ENCODE measurements at regions not wholly inside any gene's neighbourhood (a gene's known extent, or its start where the extent isn't known, plus 50 kb on each side); places are given as distances from the start of the nearest gene placed in this dataset.

DNA sequence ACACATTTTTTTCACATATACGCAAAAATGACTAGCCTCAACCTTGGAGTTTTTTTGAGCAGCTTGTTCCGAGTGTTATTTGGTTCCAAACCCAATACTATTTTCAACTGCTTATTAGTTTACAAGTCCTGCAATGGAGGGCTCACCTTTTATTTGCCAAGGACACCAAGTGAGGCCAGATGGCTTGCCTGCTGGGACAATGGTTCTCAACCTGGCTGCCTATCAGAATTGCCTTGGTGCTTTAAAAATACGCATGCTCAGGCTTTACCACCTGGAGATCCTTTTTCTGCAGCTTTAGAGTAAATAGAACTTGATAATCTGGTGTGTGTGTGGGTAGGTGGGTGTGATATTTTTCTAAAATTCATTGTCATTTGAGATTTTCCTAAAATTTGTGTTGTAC, 276.8 kb downstream of the MTERF1 start:
- no peak for TF ChIP-seq POLR2A (IDR thresholded peaks at IDR 0.05)
- TF ChIP-seq, protein P1, sequence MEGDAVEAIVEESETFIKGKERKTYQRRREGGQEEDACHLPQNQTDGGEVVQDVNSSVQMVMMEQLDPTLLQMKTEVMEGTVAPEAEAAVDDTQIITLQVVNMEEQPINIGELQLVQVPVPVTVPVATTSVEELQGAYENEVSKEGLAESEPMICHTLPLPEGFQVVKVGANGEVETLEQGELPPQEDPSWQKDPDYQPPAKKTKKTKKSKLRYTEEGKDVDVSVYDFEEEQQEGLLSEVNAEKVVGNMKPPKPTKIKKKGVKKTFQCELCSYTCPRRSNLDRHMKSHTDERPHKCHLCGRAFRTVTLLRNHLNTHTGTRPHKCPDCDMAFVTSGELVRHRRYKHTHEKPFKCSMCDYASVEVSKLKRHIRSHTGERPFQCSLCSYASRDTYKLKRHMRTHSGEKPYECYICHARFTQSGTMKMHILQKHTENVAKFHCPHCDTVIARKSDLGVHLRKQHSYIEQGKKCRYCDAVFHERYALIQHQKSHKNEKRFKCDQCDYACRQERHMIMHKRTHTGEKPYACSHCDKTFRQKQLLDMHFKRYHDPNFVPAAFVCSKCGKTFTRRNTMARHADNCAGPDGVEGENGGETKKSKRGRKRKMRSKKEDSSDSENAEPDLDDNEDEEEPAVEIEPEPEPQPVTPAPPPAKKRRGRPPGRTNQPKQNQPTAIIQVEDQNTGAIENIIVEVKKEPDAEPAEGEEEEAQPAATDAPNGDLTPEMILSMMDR (IDR thresholded peaks at IDR 0.05) = no peak
